ENCODE measurements at regions not wholly inside any gene's neighbourhood (a gene's known extent, or its start where the extent isn't known, plus 50 kb on each side); places are given as distances from the start of the nearest gene placed in this dataset.

DNA sequence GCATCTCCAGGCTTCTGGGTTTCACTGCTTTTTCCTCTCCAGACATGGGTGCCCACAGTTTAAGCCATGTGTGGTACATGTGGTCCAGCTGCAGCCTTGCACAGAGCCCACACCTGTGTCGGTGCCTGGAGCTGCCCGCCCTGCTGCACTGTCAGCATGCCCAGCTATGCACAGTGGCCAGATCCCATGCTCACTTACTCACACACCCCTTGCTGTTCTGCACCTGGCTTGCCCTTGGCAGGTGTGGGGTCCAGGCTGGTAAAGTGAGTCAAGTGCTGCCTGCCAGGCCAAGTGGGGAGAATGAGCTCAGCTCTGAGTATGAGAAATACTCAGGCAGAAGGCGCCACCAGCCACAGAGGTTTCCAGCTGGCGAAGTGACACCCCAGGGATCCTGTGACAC lies 739.9 kb downstream of the CDH11 start (continued):
- TF ChIP-seq POLR2AphosphoS5 (IDR thresholded peaks at IDR 0.05; ENCODE audit: low read length), result no peak
- TF ChIP-seq SRF (IDR thresholded peaks at IDR 0.05; ENCODE audit: low read depth in 2 of 2, low read length in 2 of 2), result no peak
- TF ChIP-seq, protein P1, sequence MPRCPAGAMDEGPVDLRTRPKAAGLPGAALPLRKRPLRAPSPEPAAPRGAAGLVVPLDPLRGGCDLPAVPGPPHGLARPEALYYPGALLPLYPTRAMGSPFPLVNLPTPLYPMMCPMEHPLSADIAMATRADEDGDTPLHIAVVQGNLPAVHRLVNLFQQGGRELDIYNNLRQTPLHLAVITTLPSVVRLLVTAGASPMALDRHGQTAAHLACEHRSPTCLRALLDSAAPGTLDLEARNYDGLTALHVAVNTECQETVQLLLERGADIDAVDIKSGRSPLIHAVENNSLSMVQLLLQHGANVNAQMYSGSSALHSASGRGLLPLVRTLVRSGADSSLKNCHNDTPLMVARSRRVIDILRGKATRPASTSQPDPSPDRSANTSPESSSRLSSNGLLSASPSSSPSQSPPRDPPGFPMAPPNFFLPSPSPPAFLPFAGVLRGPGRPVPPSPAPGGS (IDR thresholded peaks at IDR 0.05; ENCODE audit: borderline replicate concordance, insufficient read depth, low read depth, low read length, poor library complexity, severe bottlenecking), result no peak

DNA sequence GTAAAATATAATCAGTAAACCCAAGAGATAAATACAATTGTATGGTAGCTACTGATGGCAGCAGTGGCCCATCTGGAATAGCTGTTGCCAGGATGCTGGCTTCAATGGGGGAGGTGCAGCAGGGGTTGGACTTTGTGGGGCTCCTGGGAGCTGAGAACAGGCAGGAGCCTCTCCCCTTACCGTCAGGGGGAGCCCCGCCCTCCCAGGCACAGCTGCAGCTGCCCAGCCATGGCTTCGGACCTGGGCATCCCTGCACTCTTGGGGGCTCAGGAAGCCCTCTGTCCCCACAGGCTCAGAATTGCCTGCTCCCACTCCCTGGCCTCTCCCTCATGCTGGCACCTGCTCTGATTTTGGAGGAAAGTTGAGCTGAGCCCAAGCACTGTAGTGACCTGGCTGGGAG lies 741.1 kb downstream of the CDH11 start:
- no TSS peak for BruUV-seq (replicated peaks)
- no peaks in the 10 kb centered on the region for H3K27me3 ChIP-seq (replicated peaks in 1 of 2; ENCODE audit: control insufficient read depth in 2 of 2, insufficient read depth in 2 of 2, low read length in 1 of 2)
- no peak overlapping the region for H3K9ac ChIP-seq (ENCODE audit: control insufficient read depth, insufficient read depth, low read length)
- no peaks in the 10 kb centered on the region for H3K36me3 ChIP-seq (ENCODE audit: control insufficient read depth in 2 of 2, insufficient read depth in 2 of 2, low read length in 1 of 2)
- no peak for FAIRE-seq
- SMC1A ChIA-PET (ENCODE audit: uncharacterized antibody, unreplicated experiment), result no interaction called here
- H3K4me3 ChIP-seq, result no peak overlapping the region
- H3K79me2 ChIP-seq (ENCODE audit: control insufficient read depth, insufficient read depth, low read length), result no peaks in the 10 kb centered on the region
- no peak for DNase-seq (ENCODE audit: low read depth, low spot score)
- H3K27ac ChIP-seq (ENCODE audit: control insufficient read depth, insufficient read depth), result no peak overlapping the region
- RAD21 ChIA-PET (ENCODE audit: unreplicated experiment), result no interaction called here
- no peak for ATAC-seq
- intact Hi-C loops (cut with micrococcal nuclease; ENCODE audit: unreplicated experiment), result no loop called here
- no peaks in the 10 kb centered on the region for H3K4me1 ChIP-seq (ENCODE audit: control insufficient read depth, insufficient read depth, low read length)
- CTCF ChIA-PET, result no interaction called here
- in situ Hi-C loops (cut with MboI), result no loop called here
- WGBS (ENCODE audit: insufficient coverage, insufficient replicate concordance, low lambda C conversion rate, missing lambda C conversion rate), result 16% methylated on average over 3 of the region's 3 CpGs
- POLR2A ChIA-PET, result no interaction called here
- H2AFZ ChIP-seq (ENCODE audit: control insufficient read depth, low read depth, low read length), result no peak overlapping the region
- H3K9me3 ChIP-seq (replicated peaks; ENCODE audit: control insufficient read depth, insufficient read depth, low read length), result no peaks in the 10 kb centered on the region; the same call in 2 of the 3 replicates
- H3K4me2 ChIP-seq (ENCODE audit: control insufficient read depth, insufficient read depth), result no peak overlapping the region
- no peaks in the 10 kb centered on the region for H4K20me1 ChIP-seq (ENCODE audit: control insufficient read depth, insufficient read depth)
- TF ChIP-seq HDAC2 (IDR thresholded peaks at IDR 0.05) (no peak), MEF2A (IDR thresholded peaks at IDR 0.05; ENCODE audit: insufficient read depth, low read depth, low read length) (no peak), MYC (IDR thresholded peaks at IDR 0.05; ENCODE audit: insufficient read depth, insufficient read length, insufficient replicate concordance, low read length, severe bottlenecking) (no peak), IKZF1 (conservative IDR thresholded peaks at IDR 0.05) (no peak), DPF2 (IDR thresholded peaks at IDR 0.05) (no peak), POLR2AphosphoS2 (IDR thresholded peaks at IDR 0.05; ENCODE audit: low read depth, low read length) (no peak), NR2C2 (IDR thresholded peaks at IDR 0.05; ENCODE audit: borderline replicate concordance, control insufficient read depth, insufficient read length, low read depth) (no peak), IKZF2 (IDR thresholded peaks at IDR 0.05) (no peak), NFXL1 (IDR thresholded peaks at IDR 0.05; ENCODE audit: borderline replicate concordance) (no peak), FOS (IDR thresholded peaks at IDR 0.05; ENCODE audit: borderline replicate concordance, extremely low read depth, insufficient read length) (no peak), EZH2 (IDR thresholded peaks at IDR 0.05; ENCODE audit: borderline replicate concordance, control insufficient read depth, low read depth, low read length) (no peak)
- TF ChIP-seq, protein P2, sequence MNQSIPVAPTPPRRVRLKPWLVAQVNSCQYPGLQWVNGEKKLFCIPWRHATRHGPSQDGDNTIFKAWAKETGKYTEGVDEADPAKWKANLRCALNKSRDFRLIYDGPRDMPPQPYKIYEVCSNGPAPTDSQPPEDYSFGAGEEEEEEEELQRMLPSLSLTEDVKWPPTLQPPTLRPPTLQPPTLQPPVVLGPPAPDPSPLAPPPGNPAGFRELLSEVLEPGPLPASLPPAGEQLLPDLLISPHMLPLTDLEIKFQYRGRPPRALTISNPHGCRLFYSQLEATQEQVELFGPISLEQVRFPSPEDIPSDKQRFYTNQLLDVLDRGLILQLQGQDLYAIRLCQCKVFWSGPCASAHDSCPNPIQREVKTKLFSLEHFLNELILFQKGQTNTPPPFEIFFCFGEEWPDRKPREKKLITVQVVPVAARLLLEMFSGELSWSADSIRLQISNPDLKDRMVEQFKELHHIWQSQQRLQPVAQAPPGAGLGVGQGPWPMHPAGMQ (IDR thresholded peaks at IDR 0.05; ENCODE audit: borderline replicate concordance), result no peak
- TF ChIP-seq, protein P3, sequence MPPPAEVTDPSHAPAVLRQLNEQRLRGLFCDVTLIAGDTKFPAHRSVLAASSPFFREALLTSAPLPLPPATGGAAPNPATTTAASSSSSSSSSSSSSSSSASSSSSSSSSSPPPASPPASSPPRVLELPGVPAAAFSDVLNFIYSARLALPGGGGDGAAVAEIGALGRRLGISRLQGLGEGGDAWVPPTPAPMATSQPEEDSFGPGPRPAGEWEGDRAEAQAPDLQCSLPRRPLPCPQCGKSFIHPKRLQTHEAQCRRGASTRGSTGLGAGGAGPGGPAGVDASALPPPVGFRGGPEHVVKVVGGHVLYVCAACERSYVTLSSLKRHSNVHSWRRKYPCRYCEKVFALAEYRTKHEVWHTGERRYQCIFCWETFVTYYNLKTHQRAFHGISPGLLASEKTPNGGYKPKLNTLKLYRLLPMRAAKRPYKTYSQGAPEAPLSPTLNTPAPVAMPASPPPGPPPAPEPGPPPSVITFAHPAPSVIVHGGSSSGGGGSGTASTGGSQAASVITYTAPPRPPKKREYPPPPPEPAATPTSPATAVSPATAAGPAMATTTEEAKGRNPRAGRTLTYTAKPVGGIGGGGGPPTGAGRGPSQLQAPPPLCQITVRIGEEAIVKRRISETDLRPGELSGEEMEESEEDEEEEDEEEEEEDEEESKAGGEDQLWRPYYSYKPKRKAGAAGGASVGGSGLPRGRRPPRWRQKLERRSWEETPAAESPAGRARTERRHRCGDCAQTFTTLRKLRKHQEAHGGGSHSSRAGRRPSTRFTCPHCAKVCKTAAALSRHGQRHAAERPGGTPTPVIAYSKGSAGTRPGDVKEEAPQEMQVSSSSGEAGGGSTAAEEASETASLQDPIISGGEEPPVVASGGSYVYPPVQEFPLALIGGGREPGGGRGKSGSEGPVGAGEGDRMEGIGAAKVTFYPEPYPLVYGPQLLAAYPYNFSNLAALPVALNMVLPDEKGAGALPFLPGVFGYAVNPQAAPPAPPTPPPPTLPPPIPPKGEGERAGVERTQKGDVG (CRISPR knock-in tag; IDR thresholded peaks at IDR 0.05), result no peak
- TF ChIP-seq, protein P4, sequence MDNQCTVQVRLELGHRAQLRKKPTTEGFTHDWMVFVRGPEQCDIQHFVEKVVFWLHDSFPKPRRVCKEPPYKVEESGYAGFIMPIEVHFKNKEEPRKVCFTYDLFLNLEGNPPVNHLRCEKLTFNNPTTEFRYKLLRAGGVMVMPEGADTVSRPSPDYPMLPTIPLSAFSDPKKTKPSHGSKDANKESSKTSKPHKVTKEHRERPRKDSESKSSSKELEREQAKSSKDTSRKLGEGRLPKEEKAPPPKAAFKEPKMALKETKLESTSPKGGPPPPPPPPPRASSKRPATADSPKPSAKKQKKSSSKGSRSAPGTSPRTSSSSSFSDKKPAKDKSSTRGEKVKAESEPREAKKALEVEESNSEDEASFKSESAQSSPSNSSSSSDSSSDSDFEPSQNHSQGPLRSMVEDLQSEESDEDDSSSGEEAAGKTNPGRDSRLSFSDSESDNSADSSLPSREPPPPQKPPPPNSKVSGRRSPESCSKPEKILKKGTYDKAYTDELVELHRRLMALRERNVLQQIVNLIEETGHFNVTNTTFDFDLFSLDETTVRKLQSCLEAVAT (IDR thresholded peaks at IDR 0.05), result no peak
